T-cell (primary cell): ENCODE measurements at regions not wholly inside any gene's neighbourhood (a gene's known extent, or its start where the extent isn't known, plus 50 kb on each side); places are given as distances from the start of the nearest gene placed in this dataset.

Source experiments
- ATAC-seq, 4 experiments: fragments of 200-7000 bp in 3 of 4; fragments of 150-1000 bp in 1 of 4; cut with Tn5 transposase; replicated peaks in 1 of 4; 1 replicate in 3 of 4; 2 replicates in 1 of 4; pipeline ENCODE4 v1.10.0; 2021; ENCODE audit warnings: moderate library complexity in 3 of 4, mild to moderate bottlenecking in 2 of 4, moderate number of reproducible peaks in 1 of 4
- CTCF ChIA-PET, 2 donors: fragments of 300-600 bp; sonication (Branson Sonifier 250); formaldehyde crosslinking; loops; one replicate each; lab custom pipeline; 2022; ENCODE audit warnings: antibody characterized with exemption in 2 of 2; lab: Charles Lee
- POLR2A ChIA-PET, 2 donors: fragments of 300-600 bp; sonication (Branson Sonifier 250); formaldehyde crosslinking; loops; one replicate each; lab custom pipeline; 2022; ENCODE audit warnings: antibody characterized with exemption in 2 of 2; lab: Charles Lee
- DNase-seq, 35 experiments: peaks; one replicate each; pipeline versions ENCODE4 v3.0.0 to v3.0.0-alpha.2; 2013 to 2023
- H3K27ac ChIP-seq: one replicate; pipeline ENCODE4 v1.5.1; 2013; ENCODE audit warnings: low read length
- H3K27me3 ChIP-seq, 2 experiments: replicated peaks in 1 of 2; 1 replicate in 1 of 2; 2 replicates in 1 of 2; pipeline versions ENCODE4 v1.6.1 to v1.7.0; 2013; ENCODE audit warnings: low read length in 1 of 2, mixed read lengths in 1 of 2; ENCODE audit not compliant: control insufficient read depth in 2 of 2, insufficient read depth in 2 of 2; ENCODE audit errors: extremely low read depth in 1 of 2
- H3K36me3 ChIP-seq, 2 donors: 1 replicate in 1 of 2; 2 replicates in 1 of 2; pipeline versions ENCODE4 v1.6.1 to v1.7.0; 2013; ENCODE audit warnings: low read length in 1 of 2; ENCODE audit not compliant: control insufficient read depth in 2 of 2, insufficient read depth in 1 of 2; ENCODE audit errors: extremely low read depth in 1 of 2
- H3K4me1 ChIP-seq, 2 experiments: 1 replicate in 1 of 2; 2 replicates in 1 of 2; pipeline versions ENCODE4 v1.6.1 to v1.7.0; 2013; ENCODE audit warnings: low read length in 2 of 2, mixed read lengths in 1 of 2; ENCODE audit not compliant: insufficient read depth in 2 of 2, control insufficient read depth in 1 of 2; ENCODE audit errors: extremely low read depth in 1 of 2
- H3K4me3 ChIP-seq, 2 donors: 1 replicate in 1 of 2; 2 replicates in 1 of 2; pipeline versions ENCODE4 v1.5.1 to v1.7.0; 2013; ENCODE audit warnings: mild to moderate bottlenecking in 2 of 2, low read length in 1 of 2, moderate library complexity in 1 of 2; ENCODE audit not compliant: control insufficient read depth in 1 of 2; ENCODE audit errors: extremely low read depth in 1 of 2
- H3K9me3 ChIP-seq: 2 replicates; pipeline ENCODE4 v1.7.0; 2013
- H3K27ac Mint-ChIP-seq, 2 donors: one replicate each; pipeline ENCODE4 v1.8.0; 2020 to 2021; ENCODE audit warnings: mild to moderate bottlenecking in 2 of 2, mixed read lengths in 2 of 2
- H3K27me3 Mint-ChIP-seq, 2 donors: one replicate each; pipeline ENCODE4 v1.8.0; 2021 to 2022; ENCODE audit warnings: mixed read lengths in 2 of 2
- H3K36me3 Mint-ChIP-seq: one replicate; pipeline ENCODE4 v1.8.0; 2021; ENCODE audit warnings: mixed read lengths
- H3K4me1 Mint-ChIP-seq, 3 donors: one replicate each; pipeline ENCODE4 v1.8.0; 2020 to 2022; ENCODE audit warnings: mixed read lengths in 3 of 3, mild to moderate bottlenecking in 1 of 3
- H3K4me3 Mint-ChIP-seq, 3 donors: one replicate each; pipeline ENCODE4 v1.8.0; 2020 to 2022; ENCODE audit warnings: mild to moderate bottlenecking in 3 of 3, mixed read lengths in 3 of 3, moderate library complexity in 3 of 3
- H3K9me3 Mint-ChIP-seq, 3 donors: one replicate each; pipeline ENCODE4 v1.8.0; 2020 to 2022; ENCODE audit warnings: mixed read lengths in 3 of 3
- WGBS: methylation state at CpG from one replicate; pipeline ENCODE4 v1.1.5; 2013; ENCODE audit warnings: missing lambda C conversion rate; ENCODE audit not compliant: insufficient coverage; 5-methylcytosine and 5-hydroxymethylcytosine counted together

GRCh38 chr12:89289720-89290119 is 62.6 kb downstream of the DUSP6 start:
- Mint-ChIP-seq H3K4me3 (no peak overlapping the region), H3K27ac (no peak overlapping the region), H3K27me3 (peaks cover 0 to under 1% of the 10 kb centered on the region in 2 donors), H3K9me3 (no peaks in the 10 kb centered on the region), H3K36me3 (no peaks in the 10 kb centered on the region), H3K4me1 (peaks cover 0 to 4% (median 0%) of the 10 kb centered on the region in 3 donors)
- no peaks in the 10 kb centered on the region for H3K27me3 ChIP-seq
- ATAC-seq (no peak), DNase-seq (no peak)
- POLR2A ChIA-PET = interaction anchor here in 1 of 2 donors (0.7 kb wide), 1 partner anchor 53 kb away, joined by 8 read pairs; no protein-coding TSS in a partner anchor
- no peak overlapping the region for H3K27ac ChIP-seq
- CTCF ChIA-PET = no interaction called here
- no CpG with 5 or more reads among the region's 1 CpG for WGBS
- H3K4me1 ChIP-seq = no peaks in the 10 kb centered on the region
- no peaks in the 10 kb centered on the region for H3K36me3 ChIP-seq
- no peak overlapping the region for H3K4me3 ChIP-seq
- no peaks in the 10 kb centered on the region for H3K9me3 ChIP-seq

DNA sequence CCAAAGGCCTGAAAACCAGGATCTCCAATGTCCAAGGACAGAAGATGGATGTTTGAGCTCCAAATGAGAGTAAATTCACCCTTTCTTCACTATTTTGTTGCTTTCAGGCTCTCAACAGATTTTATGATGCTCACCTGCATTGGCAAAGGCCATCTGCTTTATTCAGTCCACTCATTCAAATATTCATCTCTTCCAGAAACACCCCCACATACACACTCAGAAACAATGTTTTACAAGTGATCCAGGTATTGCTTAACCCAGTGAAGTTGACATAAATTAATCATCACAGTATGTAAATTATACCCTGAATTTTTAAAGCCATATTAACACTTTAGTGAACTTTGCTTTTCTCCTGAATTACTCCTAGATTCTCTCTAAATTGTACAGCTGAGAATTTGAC is 63.3 kb downstream of the DUSP6 start:
- H3K36me3 Mint-ChIP-seq = no peaks in the 10 kb centered on the region

DNA sequence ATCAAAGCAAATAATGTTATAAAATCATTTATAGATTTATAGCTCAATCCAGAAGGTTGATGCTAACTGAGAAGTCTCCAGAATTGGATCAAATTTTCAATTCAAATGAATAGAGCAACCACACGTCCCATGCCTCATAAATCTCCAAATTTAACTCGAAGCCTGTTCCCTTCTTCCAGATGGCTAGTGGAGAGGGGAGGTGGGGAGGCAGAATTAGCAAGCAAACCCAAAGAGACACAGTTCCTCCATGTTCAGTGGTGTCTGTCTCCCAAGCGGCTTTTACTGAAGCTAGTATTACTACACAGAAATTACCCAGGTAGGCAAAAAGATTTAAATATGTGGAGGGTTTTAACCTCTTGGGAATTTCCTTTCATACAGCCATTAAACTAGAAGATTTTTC is 65.8 kb downstream of the DUSP6 start:
- no peak for ATAC-seq

More for the DNA sequence above, 63.3 kb downstream of the DUSP6 start:
- no peak overlapping the region for H3K27ac Mint-ChIP-seq
- H3K4me1 ChIP-seq = no peaks in the 10 kb centered on the region
- DNase-seq = no peak
- no peaks in the 10 kb centered on the region for H3K27me3 Mint-ChIP-seq
- H3K4me3 Mint-ChIP-seq = no peak overlapping the region
- no peaks in the 10 kb centered on the region for H3K27me3 ChIP-seq
- peaks cover 0 to 5% (median 0%) of the 10 kb centered on the region in 3 donors for H3K4me1 Mint-ChIP-seq
- no peaks in the 10 kb centered on the region for H3K9me3 Mint-ChIP-seq
- H3K27ac ChIP-seq = no peak overlapping the region
- H3K4me3 ChIP-seq = no peak overlapping the region
- ChIA-PET CTCF (interaction anchor here in 1 of 2 donors (0.7 kb wide), 1 partner anchor 411 kb away, joined by 3 read pairs; no protein-coding TSS in a partner anchor), POLR2A (interaction anchor here (0.6 to 0.7 kb wide), 3 partner anchors 9 to 1123 kb away, joined by 4 to 8 read pairs (median 4); no protein-coding TSS in a partner anchor)
- H3K36me3 ChIP-seq = no peaks in the 10 kb centered on the region
- no peaks in the 10 kb centered on the region for H3K9me3 ChIP-seq
- no peak for ATAC-seq

DNA sequence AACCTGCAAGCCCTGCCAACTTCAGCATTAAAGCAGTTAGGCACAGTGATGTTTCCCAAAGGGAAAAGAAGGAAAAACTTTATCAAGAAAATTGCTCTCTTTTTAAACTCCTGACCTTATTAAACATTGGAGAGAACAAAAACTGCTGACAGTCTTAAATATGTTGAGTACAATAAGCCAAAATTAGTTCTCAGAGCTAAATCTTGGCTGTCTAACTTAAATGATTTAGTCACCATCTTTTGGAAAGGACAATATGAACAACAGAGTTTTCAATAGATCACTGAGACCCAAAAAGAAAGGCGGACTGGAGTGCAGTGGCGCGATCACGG is 70.8 kb downstream of the DUSP6 start:
- Histone ChIP-seq H3K4me1 (peaks cover 7 to 9% of the 10 kb centered on the region in 2 experiments), H3K27me3 (no peaks in the 10 kb centered on the region), H3K36me3 (no peaks in the 10 kb centered on the region), H3K4me3 (no peak overlapping the region), H3K9me3 (no peaks in the 10 kb centered on the region), H3K27ac (peak overlapping the region; percentile 45)
- WGBS = 100% methylated on average over 2 of the region's 4 CpGs
- CTCF ChIA-PET = interaction anchor here in 1 of 2 donors (1.3 kb wide), 1 partner anchor 37 kb away, joined by 6 read pairs; no protein-coding TSS in a partner anchor
- Mint-ChIP-seq H3K4me3 (peak overlapping the region in 1 of 3 donors; percentile 44), H3K9me3 (no peaks in the 10 kb centered on the region), H3K27ac (peak overlapping the region; percentile 83 to 87), H3K36me3 (no peaks in the 10 kb centered on the region), H3K27me3 (no peaks in the 10 kb centered on the region), H3K4me1 (peaks cover 32 to 41% (median 41%) of the 10 kb centered on the region in 3 donors)
- no peak for ATAC-seq
- no peak for DNase-seq
- POLR2A ChIA-PET = no interaction called here

More for the DNA sequence above, 65.8 kb downstream of the DUSP6 start:
- no peaks in the 10 kb centered on the region for H3K36me3 ChIP-seq
- Mint-ChIP-seq H3K4me3 (no peak overlapping the region), H3K27ac (no peak overlapping the region), H3K36me3 (no peaks in the 10 kb centered on the region), H3K9me3 (no peaks in the 10 kb centered on the region), H3K4me1 (peaks cover 14 to 20% (median 15%) of the 10 kb centered on the region in 3 donors), H3K27me3 (no peaks in the 10 kb centered on the region)
- no peak overlapping the region for H3K4me3 ChIP-seq
- no peak overlapping the region for H3K27ac ChIP-seq
- DNase-seq = no peak
- ChIA-PET POLR2A (no interaction called here), CTCF (no interaction called here)
- no CpG with 5 or more reads among the region's 3 CpGs for WGBS
- H3K9me3 ChIP-seq = no peaks in the 10 kb centered on the region
- no peaks in the 10 kb centered on the region for H3K27me3 ChIP-seq
- peaks cover 0 to 4% of the 10 kb centered on the region in 2 experiments for H3K4me1 ChIP-seq

DNA sequence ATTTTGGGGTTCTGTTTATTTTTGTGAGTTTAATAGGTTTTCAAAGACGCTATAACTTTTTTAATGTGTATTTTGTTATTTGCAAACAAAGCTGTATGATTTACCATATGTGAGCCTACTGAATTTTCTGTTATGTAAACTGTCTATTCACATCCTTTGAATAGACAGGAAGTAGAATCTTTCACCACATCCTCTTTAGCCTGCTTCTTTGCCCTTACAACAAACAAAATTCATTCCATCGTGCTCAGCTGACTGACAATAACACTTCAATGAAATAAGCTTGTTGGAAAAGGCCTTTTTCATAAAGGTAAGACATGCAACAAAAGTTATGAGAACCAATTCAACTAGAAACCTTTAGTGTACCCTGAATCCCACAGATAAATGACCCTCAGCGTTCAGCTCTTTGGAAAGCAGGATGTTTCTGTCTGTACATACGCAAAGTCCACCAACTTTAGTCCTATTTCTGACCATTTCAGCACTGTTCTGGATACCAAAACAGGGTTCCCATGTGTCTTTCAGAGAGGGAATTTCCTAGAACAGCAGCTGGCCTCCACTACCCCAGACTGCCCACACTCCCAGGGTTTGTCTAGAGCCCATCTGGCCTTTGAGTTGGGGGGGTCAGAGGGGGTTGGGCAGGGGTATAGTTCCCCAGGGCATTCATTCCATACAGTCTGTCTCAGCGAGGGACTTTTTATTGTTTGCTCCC is 71.3 kb downstream of the DUSP6 start:
- ATAC-seq (peak; percentile 68 to 99 (median 90)), DNase-seq (peak in 6 of 35 experiments; percentile 1 to 49 (median 18))
- Mint-ChIP-seq H3K9me3 (no peaks in the 10 kb centered on the region), H3K27ac (peak overlapping the region; percentile 83 to 87), H3K27me3 (no peaks in the 10 kb centered on the region), H3K4me1 (peaks cover 32 to 41% (median 41%) of the 10 kb centered on the region in 3 donors), H3K4me3 (peak overlapping the region; percentile 13 to 44 (median 22)), H3K36me3 (no peaks in the 10 kb centered on the region)
- POLR2A ChIA-PET = interaction anchor here in 1 of 2 donors (0.8 kb wide), 1 partner anchor 37 kb away, joined by 3 read pairs; no protein-coding TSS in a partner anchor
- no peaks in the 10 kb centered on the region for H3K36me3 ChIP-seq
- 62% methylated on average over 2 of the region's 5 CpGs for WGBS
- CTCF ChIA-PET = interaction anchor here in 1 of 2 donors (1.0 to 1.3 kb wide), 2 partner anchors 36 to 65 kb away, joined by 3 to 6 read pairs; no protein-coding TSS in a partner anchor
- H3K4me1 ChIP-seq = peaks cover 7 to 9% of the 10 kb centered on the region in 2 experiments
- H3K27me3 ChIP-seq = no peaks in the 10 kb centered on the region
- H3K9me3 ChIP-seq = no peaks in the 10 kb centered on the region
- peak overlapping the region; percentile 45 for H3K27ac ChIP-seq
- H3K4me3 ChIP-seq = no peak overlapping the region

DNA sequence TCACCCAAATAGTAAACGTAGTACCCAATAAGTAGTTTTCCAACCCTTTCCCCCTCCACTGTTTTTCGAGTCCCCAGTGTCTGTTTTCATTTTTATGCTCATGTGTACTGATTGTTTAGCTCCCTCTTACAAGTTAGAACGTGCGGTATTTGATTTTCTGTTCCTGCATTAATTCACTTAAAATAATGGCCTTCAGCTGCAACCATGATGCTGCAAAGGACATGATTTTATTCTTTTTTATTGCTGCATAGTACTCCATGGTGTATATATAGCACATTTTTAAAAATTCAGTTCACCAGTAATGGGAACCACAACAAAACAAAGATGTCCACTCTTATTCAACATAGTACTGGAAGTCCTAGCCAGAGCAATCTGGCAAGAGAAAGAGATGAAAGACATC is 72.8 kb downstream of the DUSP6 start:
- CTCF ChIA-PET = no interaction called here
- no peak for ATAC-seq
- Histone ChIP-seq H3K27me3 (no peaks in the 10 kb centered on the region), H3K9me3 (no peaks in the 10 kb centered on the region), H3K36me3 (no peaks in the 10 kb centered on the region), H3K27ac (no peak overlapping the region), H3K4me3 (no peak overlapping the region), H3K4me1 (peaks cover 7 to 9% of the 10 kb centered on the region in 2 experiments)
- no peaks in the 10 kb centered on the region for H3K36me3 Mint-ChIP-seq
- POLR2A ChIA-PET = no interaction called here
- DNase-seq = no peak
- peaks cover 27 to 41% (median 41%) of the 10 kb centered on the region in 3 donors for H3K4me1 Mint-ChIP-seq
- no CpG with 5 or more reads among the region's 4 CpGs for WGBS
- H3K27me3 Mint-ChIP-seq = no peaks in the 10 kb centered on the region
- no peak overlapping the region for H3K27ac Mint-ChIP-seq
- no peaks in the 10 kb centered on the region for H3K9me3 Mint-ChIP-seq
- no peak overlapping the region for H3K4me3 Mint-ChIP-seq
